Stimulated activated CD8-positive, alpha-beta memory T cell treated with anti-CD3 and anti-CD28 coated beads, Interleukin-4, amount 100 ng/mL, for 24 hours (primary cell): ENCODE measurements at regions not wholly inside any gene's neighbourhood (a gene's known extent, or its start where the extent isn't known, plus 50 kb on each side); places are given as distances from the start of the nearest gene placed in this dataset.
"Not testable (repeated sequence)": the region's sequence is repeated elsewhere in the genome, so short reads cannot be mapped to it uniquely, and the experiment has no call there.

Source experiments
- DNase-seq: peaks from one replicate; pipeline ENCODE4 v3.0.0-alpha.2; 2020; ENCODE audit warnings: low read depth

DNA sequence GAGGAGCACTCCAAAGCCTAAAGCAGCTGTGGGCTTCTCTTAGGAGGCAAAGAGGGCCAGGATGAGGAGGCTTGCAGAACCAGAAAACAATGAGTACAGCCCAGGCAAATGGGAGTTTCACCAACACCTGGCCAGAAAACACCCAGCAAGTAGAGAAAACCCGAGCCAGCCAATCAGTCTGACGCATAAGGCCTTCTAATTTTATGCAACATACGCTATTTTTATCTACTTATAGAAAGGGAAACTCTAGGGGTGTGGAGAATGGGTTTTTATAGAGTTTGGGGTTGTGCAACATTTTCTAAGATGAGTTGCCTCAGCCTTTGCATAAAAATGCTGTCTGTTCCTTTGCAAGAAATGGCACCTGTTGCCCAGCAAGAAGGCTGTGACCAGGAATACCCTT, 529.0 kb upstream of the CDH5 start:
- no peak for DNase-seq

DNA sequence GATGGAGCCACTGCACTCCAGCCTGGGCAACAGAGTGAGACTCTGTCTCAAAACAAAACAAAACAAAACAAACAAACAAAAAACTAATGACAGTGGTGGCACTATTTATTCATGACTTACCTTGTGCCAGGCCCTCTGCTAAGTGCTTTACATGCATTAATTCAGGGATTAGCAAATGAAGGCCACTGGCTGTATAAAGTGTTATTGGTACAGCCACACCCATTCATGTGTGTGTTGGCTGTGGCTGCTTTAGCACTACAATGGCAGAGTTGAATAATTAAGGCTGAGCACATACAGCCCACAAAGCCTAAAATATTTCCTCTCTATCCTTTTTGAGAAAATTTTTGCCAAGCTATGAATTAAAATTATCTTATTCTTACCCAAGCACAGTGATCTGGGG, 531.8 kb upstream of the CDH5 start:
- DNase-seq = no peak

GRCh38 chr16:65833171-65833871, 533.2 kb upstream of the CDH5 start:
- DNase-seq = no peak

- DNase-seq = no peak
Measured at GRCh38 chr16:65832679-65833078, 533.8 kb upstream of the CDH5 start.

- DNase-seq = no peak
Measured at GRCh38 chr16:65831903-65832666, 534.4 kb upstream of the CDH5 start.

GRCh38 chr16:65829076-65829475, 537.4 kb upstream of the CDH5 start:
- no peak for DNase-seq

GRCh38 chr16:65828296-65828695, 538.2 kb upstream of the CDH5 start:
- no peak for DNase-seq

GRCh38 chr16:65827231-65827630, 539.3 kb upstream of the CDH5 start:
- no peak for DNase-seq

DNA sequence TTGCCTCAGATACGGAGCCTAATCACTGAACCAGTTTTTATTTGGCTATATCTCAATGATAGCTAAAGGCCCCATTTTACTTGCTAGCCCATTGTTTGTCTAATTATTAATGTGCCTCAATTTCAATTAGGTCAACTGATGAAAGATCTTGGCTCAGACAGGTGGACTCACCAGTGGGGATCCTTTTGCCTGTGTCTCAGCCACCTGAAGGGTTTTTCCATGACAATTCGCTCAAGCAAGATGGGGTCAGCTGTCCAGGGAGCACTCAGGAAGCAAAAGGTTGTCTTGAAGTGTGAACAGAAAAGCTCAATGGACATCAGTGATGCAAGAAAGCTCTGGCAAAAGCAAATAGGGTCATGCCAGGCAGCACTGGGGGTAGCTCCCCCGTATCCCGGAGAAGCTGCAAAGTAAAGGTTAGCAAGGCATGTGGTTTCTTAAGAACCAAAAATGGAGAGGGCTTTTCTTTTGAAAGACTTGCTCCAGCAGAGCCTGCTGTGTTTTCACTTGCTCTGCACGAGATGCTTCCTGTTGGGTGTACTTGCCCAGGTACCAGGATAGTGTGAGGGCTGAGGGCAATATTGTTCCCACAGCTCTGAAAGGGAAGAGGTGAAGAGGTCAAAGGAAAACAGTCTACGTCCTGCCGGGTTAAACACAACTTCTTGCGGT, 541.2 kb upstream of the CDH5 start:
- no peak for DNase-seq

DNA sequence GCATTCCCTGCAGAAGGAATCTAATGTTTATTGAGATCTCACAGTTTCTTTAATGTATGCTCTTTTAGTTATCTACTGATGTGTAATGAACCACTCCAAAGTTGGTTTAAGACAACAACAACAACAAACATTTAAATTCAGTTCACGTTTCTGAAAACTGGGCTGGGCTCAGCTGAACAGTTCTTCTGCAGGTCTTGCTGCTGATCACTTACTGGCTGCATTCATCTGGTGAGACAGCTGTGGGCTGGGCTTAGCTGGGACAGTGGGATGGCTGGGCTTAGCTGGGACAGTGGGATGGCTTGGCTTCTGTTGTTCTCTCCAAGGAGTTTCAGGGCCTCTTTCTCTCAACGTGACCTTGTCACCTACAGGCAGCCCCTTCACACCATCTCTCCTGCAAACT, 544.3 kb upstream of the CDH5 start:
- DNase-seq = no peak

DNA sequence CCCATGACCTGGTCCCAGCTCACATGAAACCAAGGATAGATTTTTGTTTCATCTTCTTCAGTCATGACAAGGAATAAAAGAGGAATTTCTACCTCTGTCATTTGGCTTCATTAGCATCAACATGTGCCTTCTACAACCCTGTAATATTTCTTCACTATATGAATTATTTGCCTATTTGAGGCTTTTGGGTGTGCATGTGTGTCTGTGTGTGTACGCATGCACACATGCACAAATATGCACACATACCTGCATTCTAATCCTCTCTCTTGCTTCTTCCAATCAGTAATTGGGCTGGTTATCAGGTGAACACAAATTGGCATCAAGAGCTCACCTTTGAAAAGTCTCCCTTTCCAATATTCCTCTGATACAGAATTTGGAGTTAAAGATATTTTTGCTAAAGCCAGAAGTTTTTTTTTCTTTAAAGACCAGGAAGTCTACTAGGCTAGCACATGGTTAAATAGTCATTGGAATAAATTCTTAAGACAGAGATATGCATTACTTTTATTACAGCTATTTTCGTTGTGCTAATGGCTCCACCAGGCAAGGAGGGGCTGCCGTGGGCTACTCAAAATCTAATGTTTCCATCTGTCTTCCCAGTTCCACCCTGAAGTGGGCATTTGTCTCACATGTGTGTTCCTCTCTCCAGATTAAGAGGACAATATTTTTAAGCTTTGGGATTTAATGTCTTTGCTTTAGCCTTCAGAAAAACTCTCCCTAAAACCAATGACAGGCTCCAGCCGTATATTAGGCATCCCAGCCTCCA, 547.2 kb upstream of the CDH5 start:
- no peak for DNase-seq

- no peak for DNase-seq
Measured at GRCh38 chr16:65817799-65818198, 548.7 kb upstream of the CDH5 start.

DNA sequence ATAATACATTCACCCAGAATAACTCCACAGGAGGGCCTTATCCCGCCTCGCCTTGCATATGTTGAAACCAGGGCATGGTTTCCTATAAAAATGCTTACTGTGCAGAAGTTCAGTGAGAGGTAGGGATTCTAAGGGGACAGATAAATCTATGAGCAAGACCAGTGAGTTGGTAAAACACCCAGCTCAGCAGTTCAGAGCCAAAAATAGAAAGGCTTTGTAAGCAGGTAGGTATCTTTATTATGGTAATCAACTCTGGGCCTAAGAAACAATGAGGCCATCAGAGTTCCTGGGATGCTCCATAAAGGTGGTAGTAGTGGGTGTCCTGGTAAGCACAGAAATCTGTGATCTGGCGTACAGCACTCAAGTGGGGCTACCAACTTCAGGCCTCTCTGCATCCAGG, 549.4 kb upstream of the CDH5 start:
- no peak for DNase-seq

DNA sequence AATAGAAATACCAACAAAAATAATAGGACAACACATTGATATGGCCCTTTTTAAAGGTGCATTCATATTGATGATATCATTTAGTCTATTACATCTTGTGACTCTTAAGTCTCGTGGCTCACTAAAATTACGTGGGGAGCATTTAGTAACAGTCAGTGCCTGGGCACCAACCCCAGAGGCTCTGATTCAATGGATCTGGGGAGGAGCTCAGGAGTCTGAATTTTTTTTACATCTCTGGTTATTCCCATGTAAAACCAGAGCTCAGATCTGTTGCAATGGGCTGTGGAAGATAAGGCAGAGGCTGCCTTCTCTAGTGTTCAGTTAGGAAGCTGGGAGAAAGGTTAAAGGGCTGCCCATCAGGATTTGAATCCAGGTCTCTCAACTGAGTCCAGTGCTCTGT, 549.9 kb upstream of the CDH5 start:
- no peak for DNase-seq

GRCh38 chr16:65815707-65816106, 550.8 kb upstream of the CDH5 start:
- DNase-seq = no peak

GRCh38 chr16:65813879-65814278, 552.6 kb upstream of the CDH5 start:
- not testable (repeated sequence) for DNase-seq

- no peak for DNase-seq
Measured at GRCh38 chr16:65809627-65810026, 556.9 kb upstream of the CDH5 start.

DNA sequence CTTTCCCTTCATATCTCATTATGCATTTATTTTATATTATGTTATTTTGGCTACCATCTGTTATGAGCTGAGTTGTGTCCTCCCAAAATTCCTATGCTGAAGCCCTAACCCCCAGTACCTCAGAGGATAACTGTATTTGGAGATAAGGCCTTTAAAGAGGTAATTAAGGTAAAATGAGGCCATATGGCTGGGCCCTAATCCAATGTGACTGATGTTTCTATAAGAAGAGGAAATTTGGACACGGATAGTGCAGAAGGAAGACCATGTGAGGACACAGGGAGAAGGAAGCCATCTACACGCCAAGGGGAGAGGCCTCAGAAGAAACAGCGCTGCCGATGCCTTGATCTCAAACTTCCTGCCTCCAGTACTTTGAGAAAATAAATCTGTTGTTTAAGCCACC, 557.7 kb upstream of the CDH5 start:
- no peak for DNase-seq

GRCh38 chr16:65807858-65808257, 558.6 kb upstream of the CDH5 start:
- no peak for DNase-seq

- not testable (repeated sequence) for DNase-seq
Measured at GRCh38 chr16:65805704-65806103, 560.8 kb upstream of the CDH5 start.

DNA sequence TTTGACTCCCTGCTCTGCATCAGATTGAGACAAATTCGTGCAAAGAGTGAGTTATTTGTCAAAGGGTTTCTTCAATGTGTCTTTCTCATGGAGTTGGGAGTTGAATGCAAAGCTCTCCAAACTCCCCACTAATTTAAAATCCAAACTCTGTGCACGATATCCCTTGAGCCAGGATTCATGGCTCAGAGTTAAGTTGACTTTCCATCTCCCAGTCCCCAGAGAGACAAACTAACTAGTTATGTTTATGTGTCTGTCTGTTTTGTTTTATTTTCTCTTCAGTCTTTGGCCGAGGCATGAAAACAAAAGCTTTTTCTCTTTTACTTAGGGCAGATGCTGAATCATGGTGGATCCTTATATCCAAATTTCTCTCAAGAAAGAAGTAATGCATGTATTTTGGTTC, 570.0 kb upstream of the CDH5 start:
- no peak for DNase-seq

DNA sequence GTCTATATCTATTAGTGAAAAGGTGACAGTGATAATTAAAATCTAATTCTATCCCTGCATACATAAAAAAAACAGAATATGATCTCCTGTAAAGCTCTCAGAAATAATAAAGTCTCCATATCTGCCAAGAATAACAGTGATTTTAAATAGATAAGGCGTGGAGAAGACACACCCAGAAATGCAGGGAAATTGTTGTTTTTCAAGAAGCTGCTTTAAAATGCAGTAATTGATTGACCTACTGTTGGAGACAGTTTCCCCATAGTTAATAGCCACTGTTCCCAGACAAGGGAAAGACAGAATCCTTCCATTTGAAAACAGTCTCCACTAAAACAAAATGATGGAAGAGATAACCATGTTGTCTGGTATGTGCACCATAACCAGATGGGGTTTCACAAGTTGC, 571.5 kb upstream of the CDH5 start:
- no peak for DNase-seq

DNA sequence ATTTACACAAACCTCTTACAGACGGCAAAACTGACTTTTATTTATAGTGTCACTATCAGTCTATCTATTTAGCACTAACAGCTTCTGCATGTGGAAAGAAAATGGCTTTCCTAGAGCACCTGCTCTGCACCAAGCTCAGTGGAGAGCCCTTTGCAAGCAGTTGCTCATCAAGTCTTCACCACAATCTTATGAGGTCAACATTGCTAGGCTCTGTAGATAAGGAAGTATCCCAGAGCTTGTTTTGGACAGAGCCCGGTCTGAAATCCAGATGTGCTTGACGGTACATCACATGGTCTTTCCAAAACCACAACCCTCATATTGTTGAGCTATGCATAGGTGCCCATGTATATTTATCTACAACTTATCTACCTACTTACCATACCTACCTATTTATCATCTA, 572.7 kb upstream of the CDH5 start:
- no peak for DNase-seq
